GM20431 (cell line): ENCODE measurements at regions not wholly inside any gene's neighbourhood (a gene's known extent, or its start where the extent isn't known, plus 50 kb on each side); places are given as distances from the start of the nearest gene placed in this dataset.
"Not testable (repeated sequence)": the region's sequence is repeated elsewhere in the genome, so short reads cannot be mapped to it uniquely, and the experiment has no call there.

Experiments used
- in situ Hi-C: fragments of 300-500 bp; cut with MseI, MboI; formaldehyde crosslinking; loops from one replicate; pipeline ENCODE4 v1.15.0; 2020; ENCODE audit warnings: low sequenced_read_pairs; ENCODE audit not compliant: unreplicated experiment

DNA sequence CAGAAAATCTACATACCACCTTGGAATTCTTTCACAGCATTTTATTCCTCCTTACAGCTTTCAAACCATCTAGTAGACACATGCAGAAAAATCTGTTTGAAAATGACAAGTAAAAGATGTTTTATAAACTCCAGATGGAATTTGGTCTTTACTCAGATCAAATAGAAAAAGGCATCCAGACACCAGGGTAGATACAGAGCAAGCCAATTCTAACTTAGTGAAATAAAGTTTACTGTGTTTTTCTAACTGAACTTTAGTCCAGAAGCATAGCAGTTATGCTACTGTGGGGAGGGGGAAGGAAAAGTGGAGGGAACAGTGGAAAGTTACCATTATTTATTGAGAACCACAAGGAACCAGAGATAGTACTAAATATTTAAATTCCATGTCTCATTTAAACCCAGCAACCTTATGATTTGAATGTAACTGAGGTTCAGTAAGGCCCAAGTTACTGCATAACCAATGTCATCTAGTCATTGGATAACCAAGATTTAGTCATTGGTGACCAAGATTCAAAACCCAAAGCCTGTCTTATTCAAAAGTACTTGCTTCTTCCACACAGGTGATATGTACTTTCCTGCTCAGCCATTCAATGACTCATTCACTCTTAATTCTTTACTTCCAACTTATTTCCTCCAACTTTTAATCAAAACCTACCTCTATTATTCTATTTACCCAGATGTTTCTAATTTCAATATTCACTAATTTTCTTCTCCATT lies 57.7 kb downstream of the RAD51AP2 start:
- in situ Hi-C loops = no loop called here

DNA sequence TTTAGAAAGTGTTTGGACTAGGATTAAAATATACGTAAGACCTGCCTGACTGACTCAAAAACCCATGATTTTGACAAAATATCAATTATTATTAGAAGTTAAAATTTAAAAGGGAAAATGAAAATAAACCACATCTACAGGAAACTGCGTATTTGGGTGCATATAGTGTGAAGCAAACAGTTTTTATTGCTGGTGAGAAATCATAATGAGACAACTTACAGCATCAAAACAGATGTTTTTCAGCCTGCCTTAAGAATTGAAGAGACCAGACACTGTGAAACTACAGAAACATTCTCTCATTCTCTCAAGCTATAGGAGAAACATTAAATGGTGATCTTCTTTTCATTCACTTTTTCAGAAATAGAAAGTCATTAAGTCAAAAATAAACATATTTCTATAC lies 62.9 kb downstream of the RAD51AP2 start:
- in situ Hi-C loops = no loop called here

GRCh38 chr2:17446191-17446590 lies 72.0 kb downstream of the RAD51AP2 start:
- in situ Hi-C loops = not testable (repeated sequence)

GRCh38 chr2:17445744-17446143 lies 72.5 kb downstream of the RAD51AP2 start:
- in situ Hi-C loops = no loop called here

DNA sequence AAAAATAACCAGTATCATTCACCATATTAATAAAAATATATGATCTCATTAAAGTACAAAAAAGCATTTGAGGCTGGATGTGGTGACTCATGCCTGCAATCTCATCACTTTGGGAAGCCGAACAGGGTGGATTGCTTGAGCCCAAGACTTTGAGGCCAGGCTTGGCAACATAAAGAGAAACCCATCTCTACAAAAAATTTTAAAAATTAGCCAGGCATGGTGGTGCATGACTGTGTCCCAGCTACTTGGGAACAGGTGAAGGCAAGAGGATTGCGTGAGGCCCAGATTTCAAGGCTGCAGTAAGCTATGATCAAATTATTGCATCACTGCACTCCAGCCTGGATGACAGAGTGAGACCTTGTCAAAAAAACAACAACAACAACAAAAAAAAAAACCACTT lies 75.9 kb downstream of the RAD51AP2 start:
- in situ Hi-C loops = no loop called here

DNA sequence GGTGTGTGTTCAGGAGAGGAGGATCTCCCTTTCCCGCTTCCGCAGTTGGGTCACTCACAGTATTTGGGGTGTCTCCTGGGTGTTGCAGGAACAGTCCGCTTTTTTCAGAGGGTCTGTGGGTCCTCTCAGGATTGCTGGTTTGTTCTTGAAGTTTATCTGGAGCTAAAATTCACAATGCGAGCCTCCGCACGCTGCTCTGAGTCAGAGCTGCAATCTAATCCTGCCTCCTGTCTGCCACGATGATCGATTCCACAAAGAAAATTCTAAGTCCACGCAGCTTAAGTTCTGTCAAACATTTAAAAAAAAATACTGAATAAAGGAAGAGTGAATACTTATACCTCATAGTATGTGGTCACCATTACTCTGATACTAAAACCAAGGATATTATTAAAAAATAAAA lies 76.5 kb downstream of the RAD51AP2 start:
- in situ Hi-C loops = no loop called here

DNA sequence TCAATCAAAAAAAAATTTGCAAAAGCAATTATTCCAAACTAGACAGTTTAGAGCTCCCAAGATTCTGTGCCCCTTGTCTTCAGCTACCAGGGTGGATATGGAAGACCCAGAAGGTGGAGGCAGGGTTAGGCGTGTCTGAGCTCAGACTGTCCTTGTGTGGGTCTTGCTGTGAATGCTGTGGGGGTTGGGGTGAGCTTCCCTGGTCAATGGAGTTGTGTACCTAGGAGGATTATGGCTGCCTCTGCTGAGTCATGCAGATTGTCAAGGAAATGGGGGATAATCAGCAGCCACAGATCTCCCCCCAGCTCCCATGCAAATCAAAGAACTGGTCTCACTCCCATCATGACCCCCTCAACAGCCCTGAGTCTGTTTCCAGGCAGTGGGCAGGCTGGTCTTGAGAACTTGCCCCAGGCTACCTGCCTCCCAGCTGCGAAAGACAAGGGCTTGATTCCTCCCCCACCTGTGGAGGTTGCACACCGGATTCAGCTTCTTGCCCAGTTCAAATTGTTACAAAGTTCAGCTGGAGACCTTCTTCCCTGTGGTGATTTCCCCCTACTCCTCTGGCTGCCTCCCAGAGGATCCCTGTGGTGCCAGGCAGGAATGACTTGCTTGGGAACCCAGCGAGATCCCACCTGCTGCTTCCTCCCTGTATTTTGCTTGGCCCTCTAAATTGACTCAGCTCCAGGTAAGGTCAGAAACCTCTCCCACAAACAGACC lies 77.0 kb downstream of the RAD51AP2 start:
- in situ Hi-C loops = no loop called here

DNA sequence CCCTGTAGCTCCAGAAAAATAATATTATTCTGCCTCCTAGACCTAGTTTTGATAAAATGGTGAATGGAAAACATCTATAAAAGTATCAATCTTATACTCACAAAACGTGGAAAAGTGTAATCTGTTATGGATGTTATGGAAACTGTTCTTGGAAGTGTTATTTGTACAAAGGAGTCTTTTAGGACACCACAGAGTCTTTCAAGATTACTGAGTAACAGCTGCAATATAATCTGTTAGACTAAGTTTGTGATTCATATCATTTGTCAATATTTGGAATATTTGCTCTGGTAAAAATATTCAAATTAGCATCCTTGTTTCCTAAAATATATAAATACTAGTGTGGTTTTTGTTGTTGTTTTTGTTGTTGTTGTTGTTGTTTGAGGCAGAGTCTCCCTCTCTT lies 87.9 kb downstream of the RAD51AP2 start:
- in situ Hi-C loops = no loop called here

- in situ Hi-C loops = no loop called here
These were observed 89.1 kb downstream of the RAD51AP2 start for GRCh38 chr2:17429130-17429529.

GRCh38 chr2:17427401-17427800 lies 90.8 kb downstream of the RAD51AP2 start:
- in situ Hi-C loops = no loop called here

GRCh38 chr2:17426743-17427142 lies 91.5 kb downstream of the RAD51AP2 start:
- in situ Hi-C loops = no loop called here

DNA sequence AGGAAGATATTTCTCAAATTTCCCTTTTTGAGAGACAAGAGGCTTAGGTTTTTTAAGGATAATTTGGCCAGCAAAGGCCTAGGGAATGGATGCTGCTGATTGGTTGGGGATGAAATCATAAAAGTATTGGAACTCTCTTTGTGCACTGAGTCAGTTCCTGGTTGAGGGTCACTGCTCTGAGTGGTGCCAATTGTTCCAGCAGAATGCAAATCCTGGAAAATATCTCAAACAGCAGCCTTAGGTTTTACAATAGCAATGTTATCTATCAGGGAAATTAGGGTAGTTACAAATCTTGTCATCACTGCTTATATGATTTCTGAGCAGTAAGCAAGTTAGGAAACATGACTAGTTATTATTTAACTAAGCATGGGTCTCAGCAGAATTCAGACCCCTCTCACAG lies 96.2 kb downstream of the RAD51AP2 start:
- in situ Hi-C loops = no loop called here

GRCh38 chr2:17416884-17417391 lies 101.3 kb downstream of the RAD51AP2 start:
- in situ Hi-C loops = no loop called here

- in situ Hi-C loops = no loop called here
These were observed 105.2 kb downstream of the RAD51AP2 start for GRCh38 chr2:17413036-17413435.

DNA sequence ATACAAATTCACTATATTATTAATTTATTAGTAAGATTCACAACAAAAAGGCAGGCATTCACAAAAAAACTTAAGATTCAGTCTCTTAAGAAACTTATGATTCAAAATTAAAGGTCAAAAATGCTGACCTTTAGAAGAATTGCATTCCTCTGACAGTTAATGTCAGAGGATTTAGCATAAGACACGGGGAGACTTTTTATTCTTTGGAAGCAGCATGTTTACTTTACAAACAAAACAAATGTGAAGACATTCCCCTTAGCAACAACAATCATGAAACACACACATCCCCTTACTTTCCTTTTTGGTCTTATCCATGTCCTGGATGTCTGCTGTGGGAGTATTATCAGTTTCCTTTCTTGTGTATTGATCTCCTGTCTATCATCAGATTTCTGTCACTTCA lies 117.1 kb downstream of the RAD51AP2 start:
- in situ Hi-C loops = no loop called here

- in situ Hi-C loops = no loop called here
These were observed 119.5 kb downstream of the RAD51AP2 start for GRCh38 chr2:17398770-17399169.

- in situ Hi-C loops = no loop called here
These were observed 129.4 kb downstream of the RAD51AP2 start for GRCh38 chr2:17388798-17389197.

- in situ Hi-C loops = no loop called here
These were observed 130.6 kb downstream of the RAD51AP2 start for GRCh38 chr2:17387591-17387990.

- in situ Hi-C loops = no loop called here
These were observed 131.5 kb downstream of the RAD51AP2 start for GRCh38 chr2:17386771-17387170.

- in situ Hi-C loops = no loop called here
These were observed 138.2 kb downstream of the RAD51AP2 start for GRCh38 chr2:17380003-17380402.

DNA sequence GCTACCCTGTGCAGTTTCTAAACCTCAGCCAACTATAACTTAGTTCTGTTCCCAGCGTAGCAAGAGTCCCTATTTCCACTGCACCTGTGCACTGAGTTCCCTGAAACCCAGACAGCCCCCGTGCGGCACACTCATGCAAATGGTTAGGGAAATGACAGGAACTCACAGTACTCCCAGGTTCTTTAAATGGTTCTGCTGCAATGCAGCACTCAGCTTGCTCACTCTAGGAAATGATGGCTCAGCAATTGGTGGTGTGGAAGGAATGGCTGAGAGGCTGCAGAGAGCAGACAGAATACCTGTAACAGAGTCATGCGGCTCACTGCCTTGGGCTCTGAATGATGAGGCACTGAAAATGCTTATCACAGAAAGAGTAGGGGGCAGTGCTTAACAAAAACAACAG lies 143.0 kb downstream of the RAD51AP2 start:
- in situ Hi-C loops = no loop called here

DNA sequence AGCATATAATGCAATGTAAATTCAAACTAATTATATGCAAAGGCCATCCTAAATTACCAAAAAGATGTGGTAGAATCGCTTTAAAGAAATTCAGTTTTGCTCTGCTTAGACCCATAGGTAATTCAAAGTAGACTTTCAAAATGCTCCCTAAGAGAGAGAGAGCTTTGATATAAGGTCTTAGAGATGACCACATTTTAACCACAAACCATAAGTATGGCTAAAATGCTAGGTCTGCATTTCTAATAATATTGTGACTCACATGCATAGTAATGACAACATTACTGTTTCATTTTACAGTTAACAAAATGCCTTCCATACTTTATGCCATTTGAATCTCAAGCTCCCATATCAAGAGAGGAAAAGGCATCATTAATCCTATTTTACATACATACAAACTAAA lies 144.5 kb downstream of the RAD51AP2 start:
- in situ Hi-C loops = no loop called here
